GM12891 (cell line): ENCODE measurements at regions not wholly inside any gene's neighbourhood (a gene's known extent, or its start where the extent isn't known, plus 50 kb on each side); places are given as distances from the start of the nearest gene placed in this dataset.

Experiments used
- DNase-seq: peaks from one replicate; pipeline ENCODE4 v3.0.0; 2011; ENCODE audit warnings: low spot score; ENCODE audit not compliant: insufficient read length
- FAIRE-seq: peaks from 2 replicates; lab custom pipeline; 2011; peaks lifted over from hg19 to GRCh38; lab: Jason Lieb, UNC
- PAX5 ChIP-seq: IDR thresholded peaks from 2 replicates; pipeline ENCODE4 v1.6.1; 2011; ENCODE audit warnings: low read length, moderate library complexity, mild to moderate bottlenecking; ENCODE audit not compliant: insufficient read depth, severe bottlenecking
- POLR2A ChIP-seq: IDR thresholded peaks from 2 replicates; pipeline ENCODE4 v1.6.1; 2011; ENCODE audit warnings: low read depth, low read length, control low read depth
- POLR2AphosphoS5 ChIP-seq: IDR thresholded peaks from 2 replicates; pipeline ENCODE4 v1.6.1; 2011; ENCODE audit warnings: low read depth, low read length, control low read depth
- POU2F2 ChIP-seq: IDR thresholded peaks from 2 replicates; pipeline ENCODE4 v1.6.1; 2011; ENCODE audit warnings: low read depth, mild to moderate bottlenecking, control low read depth, low read length, moderate library complexity
- SPI1 ChIP-seq: IDR thresholded peaks from 2 replicates; pipeline ENCODE4 v1.6.1; 2011; ENCODE audit warnings: low read depth, low read length, control low read depth
- TAF1 ChIP-seq: IDR thresholded peaks from 2 replicates; pipeline ENCODE4 v1.6.1; 2011; ENCODE audit warnings: low read depth, low read length, control low read depth

DNA sequence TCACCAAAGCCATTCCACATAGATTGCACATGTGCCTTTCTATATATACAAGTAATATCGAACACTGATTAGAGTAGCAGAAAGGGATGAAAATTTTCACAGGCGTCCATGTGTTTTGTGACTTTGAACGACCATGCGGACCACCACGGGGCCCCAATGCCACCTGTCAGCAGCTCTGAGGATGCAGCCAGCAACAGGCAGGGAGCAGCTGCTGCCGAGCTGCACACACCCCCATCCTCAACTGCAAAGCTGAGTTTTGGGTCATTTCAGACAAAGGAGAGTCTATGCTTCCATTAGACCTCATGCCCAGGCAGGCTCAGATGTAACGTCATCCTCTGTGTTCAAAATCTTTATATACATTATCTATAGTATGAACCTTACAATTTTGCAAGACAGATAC lies 503.8 kb downstream of the IRX1 start:
- FAIRE-seq (no peak), DNase-seq (no peak)
- TF ChIP-seq PAX5 = no peak
- no peak for TF ChIP-seq POU2F2
- no peak for TF ChIP-seq SPI1
- TF ChIP-seq POLR2AphosphoS5 = no peak
- no peak for TF ChIP-seq TAF1
- TF ChIP-seq POLR2A = no peak

DNA sequence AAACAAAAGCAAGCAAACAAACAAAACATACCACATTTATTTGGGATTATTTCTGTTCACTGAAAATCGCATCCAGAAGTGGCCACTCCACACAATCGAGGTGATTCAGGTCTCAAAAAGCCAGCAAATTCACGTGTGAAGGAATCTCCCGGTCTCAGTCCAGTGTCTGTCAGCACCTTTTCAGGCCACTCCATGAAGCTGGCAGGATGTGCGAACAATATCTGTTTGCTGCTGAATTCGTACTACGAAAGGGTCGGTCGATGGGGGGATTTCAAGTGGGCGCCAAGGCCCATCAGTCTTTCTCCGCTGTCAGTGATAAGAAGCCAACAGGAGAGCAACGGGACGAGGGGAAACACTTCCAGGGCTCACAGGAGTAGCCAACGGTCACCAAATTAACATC lies 505.1 kb downstream of the IRX1 start:
- TF ChIP-seq TAF1 = no peak
- TF ChIP-seq POLR2AphosphoS5 = no peak
- no peak for TF ChIP-seq PAX5
- TF ChIP-seq POLR2A = no peak
- no peak for TF ChIP-seq SPI1
- no peak for TF ChIP-seq POU2F2
- DNase-seq (no peak), FAIRE-seq (no peak)

DNA sequence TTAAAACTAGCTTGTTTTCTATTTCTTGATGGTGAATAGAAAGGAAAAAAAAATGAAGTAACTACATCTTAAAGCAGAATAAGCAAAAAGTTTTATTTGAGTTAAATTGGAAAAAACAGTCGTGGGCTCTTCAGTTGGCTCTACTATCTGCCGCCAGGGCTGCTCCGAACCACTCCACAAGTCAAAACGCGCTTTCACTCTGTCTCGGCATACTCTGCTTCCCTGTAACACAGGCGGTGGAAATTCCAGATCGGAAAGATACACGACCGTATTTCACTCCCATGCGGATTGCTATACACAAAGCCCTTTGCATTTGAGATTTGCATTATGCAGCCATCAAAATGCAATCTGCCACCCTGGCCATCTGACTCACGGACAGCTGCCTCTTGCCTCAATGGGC lies 505.6 kb downstream of the IRX1 start:
- DNase-seq (no peak), FAIRE-seq (no peak)
- TF ChIP-seq POLR2AphosphoS5 (no peak), POU2F2 (no peak), TAF1 (no peak), SPI1 (no peak), POLR2A (no peak), PAX5 (no peak)

DNA sequence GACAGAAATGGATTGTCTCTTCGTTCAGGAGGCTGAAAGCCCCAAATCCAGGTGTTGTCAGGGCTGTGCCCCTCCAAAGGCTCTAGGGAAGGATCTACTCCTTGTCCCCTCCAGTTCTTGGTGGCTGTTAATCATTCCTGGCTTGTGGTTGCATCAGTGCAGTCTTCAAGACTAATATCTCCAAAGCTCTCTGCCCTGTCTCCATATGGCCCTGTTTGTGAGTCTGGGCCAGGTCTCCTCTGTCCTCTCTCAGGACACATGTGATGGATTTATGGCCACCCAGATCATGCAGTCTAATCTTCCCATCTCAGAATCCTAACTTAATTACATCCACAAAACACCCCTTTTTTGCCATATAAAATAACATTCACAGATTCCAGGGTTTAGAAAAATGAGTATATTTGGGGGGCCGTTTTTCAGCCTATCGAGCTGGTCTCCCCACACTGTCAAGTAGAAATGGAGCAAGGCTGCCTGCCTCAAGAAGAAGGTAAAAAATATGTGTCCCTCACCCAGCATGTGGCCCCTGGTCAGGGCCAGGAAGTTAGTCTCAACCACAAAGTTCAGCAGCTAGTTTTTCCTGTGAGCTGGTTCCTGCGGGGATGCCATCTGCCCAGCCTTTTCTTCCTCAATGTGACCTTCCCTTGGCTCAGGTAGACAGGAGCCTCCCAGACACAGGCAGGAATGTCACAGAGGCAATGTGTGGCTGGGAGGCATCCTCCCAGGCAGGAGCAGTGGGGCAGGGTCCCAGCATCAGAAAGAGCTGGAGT lies 509.4 kb downstream of the IRX1 start:
- FAIRE-seq (no peak), DNase-seq (no peak)
- TF ChIP-seq POLR2A = no peak
- no peak for TF ChIP-seq POLR2AphosphoS5
- TF ChIP-seq PAX5 = no peak
- no peak for TF ChIP-seq SPI1
- no peak for TF ChIP-seq POU2F2
- no peak for TF ChIP-seq TAF1

DNA sequence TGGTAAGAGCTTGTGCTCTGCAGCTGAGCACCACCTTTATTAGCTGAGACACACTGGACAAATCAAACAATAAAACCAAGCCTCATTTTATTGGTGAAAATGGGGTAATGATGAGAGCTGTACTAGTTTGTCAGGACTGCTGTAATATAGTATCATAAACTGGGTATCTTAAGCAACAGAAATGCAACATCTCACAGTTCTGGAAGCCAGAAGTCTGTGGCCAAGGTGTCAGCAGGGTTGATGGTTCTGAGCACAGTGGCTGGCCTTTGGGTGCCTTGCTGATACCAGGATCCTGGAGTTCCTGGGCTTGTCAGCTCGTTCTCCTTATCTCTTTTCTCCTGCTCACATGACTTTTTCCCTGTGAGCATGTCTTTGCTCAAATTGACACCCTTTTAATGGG lies 513.1 kb downstream of the IRX1 start:
- no peak for FAIRE-seq
- DNase-seq = no peak
- TF ChIP-seq POU2F2 (no peak), SPI1 (no peak), POLR2AphosphoS5 (no peak), PAX5 (no peak), POLR2A (no peak), TAF1 (no peak)

DNA sequence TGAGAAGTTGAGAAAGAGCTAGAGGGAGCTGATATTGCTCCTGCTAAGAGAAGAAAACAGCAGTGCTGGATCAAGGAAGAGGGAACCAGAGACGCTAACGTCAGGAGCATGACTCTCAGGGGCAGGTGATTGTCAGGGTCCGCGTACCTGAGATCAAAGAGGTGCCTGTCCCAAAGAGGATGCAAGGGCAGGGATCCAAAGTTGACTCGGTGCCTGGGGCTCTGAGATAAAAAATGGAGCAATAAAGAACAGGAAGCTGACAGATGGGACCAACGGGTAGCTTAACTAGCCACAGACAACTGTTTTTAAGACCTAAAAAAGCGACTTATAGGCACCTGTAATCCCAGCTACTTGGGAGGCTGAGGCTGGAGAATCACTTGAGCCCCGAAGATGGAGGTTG lies 517.8 kb downstream of the IRX1 start:
- no peak for TF ChIP-seq TAF1
- no peak for TF ChIP-seq PAX5
- TF ChIP-seq SPI1 = no peak
- TF ChIP-seq POLR2A = no peak
- TF ChIP-seq POLR2AphosphoS5 = no peak
- no peak for TF ChIP-seq POU2F2
- DNase-seq = no peak
- no peak for FAIRE-seq

DNA sequence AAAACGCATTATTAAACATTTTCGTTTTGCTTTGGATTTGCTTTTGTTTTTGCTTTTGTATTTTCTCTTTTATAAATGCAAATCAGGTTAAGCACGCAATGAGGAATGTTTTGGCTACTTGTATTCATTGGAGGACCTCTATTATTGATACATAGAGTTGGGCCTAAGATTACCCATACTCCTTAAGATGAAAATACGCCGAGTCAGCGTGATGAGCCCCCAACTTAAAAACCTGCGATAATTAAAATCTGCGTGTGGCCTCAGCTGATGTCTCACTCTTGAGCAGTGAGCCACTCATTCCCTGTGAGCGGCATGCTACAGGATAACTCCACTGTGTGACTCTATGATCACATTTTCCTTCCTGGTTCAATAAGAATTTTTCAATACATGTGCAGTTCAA lies 518.3 kb downstream of the IRX1 start:
- FAIRE-seq = no peak
- no peak for DNase-seq
- TF ChIP-seq POLR2AphosphoS5 (no peak), TAF1 (no peak), POU2F2 (no peak), PAX5 (no peak), POLR2A (no peak), SPI1 (no peak)

DNA sequence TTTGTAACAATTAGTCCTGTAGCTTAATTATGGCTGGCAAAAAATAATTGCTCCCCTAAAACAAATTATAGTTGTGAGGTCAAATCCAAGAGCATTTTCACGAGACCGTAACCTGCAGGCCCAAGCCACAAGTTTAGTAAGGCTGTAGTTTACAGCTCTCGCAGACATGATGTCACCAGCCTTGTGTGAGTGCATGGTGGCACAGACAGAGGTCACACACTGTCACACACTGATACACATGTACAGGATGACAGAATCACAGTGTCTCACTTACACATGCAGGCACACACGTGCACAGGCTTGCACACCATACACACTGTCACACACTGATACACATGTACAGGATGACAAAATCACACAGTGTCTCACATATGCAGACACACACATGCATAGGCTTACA lies 518.8 kb downstream of the IRX1 start:
- DNase-seq (no peak), FAIRE-seq (peak; percentile 9)
- TF ChIP-seq SPI1 = no peak
- no peak for TF ChIP-seq POLR2AphosphoS5

DNA sequence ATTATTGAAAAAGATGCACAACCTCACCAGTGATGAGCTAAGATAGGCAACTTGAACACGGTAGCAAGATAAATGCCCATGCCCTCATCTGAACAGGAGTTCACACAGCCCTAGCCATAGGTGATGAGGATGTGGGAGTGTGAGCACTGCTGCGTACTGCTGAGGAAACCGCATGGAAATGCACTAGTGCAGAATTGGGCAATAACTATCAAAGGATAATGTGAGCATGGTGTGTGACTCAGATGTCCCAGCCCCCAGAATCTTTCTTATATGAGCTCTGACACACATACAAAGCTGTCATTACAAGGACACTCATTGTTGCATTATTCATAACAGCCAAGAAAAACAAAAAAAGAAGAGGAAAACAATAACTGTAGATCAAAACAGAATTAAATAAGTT lies 521.2 kb downstream of the IRX1 start:
- TF ChIP-seq POU2F2 (no peak), POLR2AphosphoS5 (no peak), SPI1 (no peak), PAX5 (no peak), POLR2A (no peak), TAF1 (no peak)
- DNase-seq (no peak), FAIRE-seq (no peak)
